Choroid plexus epithelial cell (primary cell): ENCODE measurements at regions not wholly inside any gene's neighbourhood (a gene's known extent, or its start where the extent isn't known, plus 50 kb on each side); places are given as distances from the start of the nearest gene placed in this dataset.

Experiments
- DNase-seq: peaks from one replicate; pipeline ENCODE4 v3.0.0-alpha.2; 2010; ENCODE audit warnings: low read depth
- H3K4me3 ChIP-seq: 2 replicates; pipeline ENCODE4 v1.5.1; 2011; ENCODE audit warnings: low read depth, mild to moderate bottlenecking, control low read depth, low read length, moderate library complexity
- CTCF ChIP-seq: conservative IDR thresholded peaks from 2 replicates; pipeline ENCODE4 v1.5.1; 2011; ENCODE audit warnings: low read depth, mild to moderate bottlenecking, control low read depth, inconsistent platforms, low read length, moderate library complexity

- H3K4me3 ChIP-seq = no peak overlapping the region
These were observed 246.8 kb downstream of the PTH2R start for GRCh38 chr2:208653383-208653782.

GRCh38 chr2:208654056-208654455, 247.5 kb downstream of the PTH2R start:
- H3K4me3 ChIP-seq = no peak overlapping the region
- no peak for TF ChIP-seq CTCF
- DNase-seq = no peak

More at GRCh38 chr2:208653383-208653782, 246.8 kb downstream of the PTH2R start:
- no peak for DNase-seq
- TF ChIP-seq CTCF = no peak

GRCh38 chr2:208657468-208657867, 250.9 kb downstream of the PTH2R start:
- DNase-seq = no peak
- no peak overlapping the region for H3K4me3 ChIP-seq
- no peak for TF ChIP-seq CTCF

GRCh38 chr2:208669394-208669793, 262.8 kb downstream of the PTH2R start:
- DNase-seq = no peak
- no peak for TF ChIP-seq CTCF
- no peak overlapping the region for H3K4me3 ChIP-seq

- H3K4me3 ChIP-seq = no peak overlapping the region
- TF ChIP-seq CTCF = no peak
- no peak for DNase-seq
These were observed 264.7 kb downstream of the PTH2R start for GRCh38 chr2:208671284-208671683.

- no peak overlapping the region for H3K4me3 ChIP-seq
- DNase-seq = no peak
- no peak for TF ChIP-seq CTCF
These were observed 265.5 kb downstream of the PTH2R start for GRCh38 chr2:208671886-208672680.

- no peak for TF ChIP-seq CTCF
- no peak overlapping the region for H3K4me3 ChIP-seq
- no peak for DNase-seq
These were observed 267.0 kb downstream of the PTH2R start for GRCh38 chr2:208673631-208674030.
